ENCODE measurements at regions not wholly inside any gene's neighbourhood (a gene's known extent, or its start where the extent isn't known, plus 50 kb on each side); places are given as distances from the start of the nearest gene placed in this dataset.

DNA sequence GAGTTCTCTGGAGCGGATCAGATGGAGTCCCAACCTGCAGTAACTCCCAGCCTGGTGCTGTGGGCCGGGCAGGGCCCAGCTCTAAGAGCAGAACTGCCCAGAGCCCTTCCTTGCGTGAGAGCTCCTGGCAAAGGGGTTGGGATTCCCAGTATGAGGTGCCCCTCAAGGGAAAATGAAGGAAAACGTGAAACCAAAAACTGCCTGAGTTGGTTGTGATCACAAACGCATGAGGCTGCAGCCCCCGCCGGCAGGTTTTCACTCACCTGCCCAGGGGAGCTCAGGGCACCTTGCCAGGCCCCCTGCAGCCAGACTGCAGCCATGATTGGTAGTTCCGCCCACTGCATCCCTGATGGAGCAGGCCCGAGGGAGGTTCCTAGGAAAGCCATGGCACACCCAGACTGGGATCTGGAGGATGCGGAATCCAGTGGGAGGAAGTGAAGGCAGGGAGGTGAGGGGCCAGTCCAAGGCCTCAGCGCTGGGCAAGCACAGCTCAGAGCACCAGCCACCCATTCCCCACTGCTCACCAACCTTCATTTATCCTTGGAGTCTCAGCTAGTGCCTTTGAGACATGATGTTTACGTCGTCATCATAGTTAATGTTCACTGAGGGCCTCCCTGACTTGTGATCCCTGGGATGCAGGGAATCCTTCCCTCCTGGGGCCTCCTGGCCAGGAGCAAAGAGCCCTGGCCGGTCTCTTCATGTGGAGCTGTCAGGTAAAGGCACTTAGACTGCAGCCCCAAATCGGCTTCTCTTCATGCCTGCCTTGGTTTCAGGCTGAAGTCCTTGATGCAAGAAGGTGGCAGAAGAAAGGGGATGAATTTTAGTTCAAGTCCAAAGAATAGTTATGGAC, 103.2 kb downstream of the INHBB start:
- Histone ChIP-seq H3K27me3 (ENCODE audit: control insufficient read depth in 2 of 2, insufficient read depth in 1 of 2, low read length in 1 of 2) (peaks cover 0 to 17% of the 10 kb centered on the region in 2 donors), H3K4me1 (ENCODE audit: control insufficient read depth in 2 of 2, insufficient read depth in 2 of 2, low read length in 2 of 2) (no peaks in the 10 kb centered on the region), H3K36me3 (ENCODE audit: control insufficient read depth in 2 of 2, insufficient read depth in 2 of 2, low read length in 1 of 2) (no peaks in the 10 kb centered on the region), H3K4me3 (ENCODE audit: low read length in 2 of 2) (no peak overlapping the region), H3K27ac (ENCODE audit: low read depth in 1 of 2, low read length in 1 of 2) (no peak overlapping the region), H3K9me3 (ENCODE audit: control insufficient read depth in 2 of 2, insufficient read depth in 1 of 2, low read length in 1 of 2) (no peaks in the 10 kb centered on the region)
- DNase-seq (ENCODE audit: low read depth in 6 of 9, low spot score in 9 of 9) = no peak
- 94% methylated on average over 15 of the region's 15 CpGs for WGBS

DNA sequence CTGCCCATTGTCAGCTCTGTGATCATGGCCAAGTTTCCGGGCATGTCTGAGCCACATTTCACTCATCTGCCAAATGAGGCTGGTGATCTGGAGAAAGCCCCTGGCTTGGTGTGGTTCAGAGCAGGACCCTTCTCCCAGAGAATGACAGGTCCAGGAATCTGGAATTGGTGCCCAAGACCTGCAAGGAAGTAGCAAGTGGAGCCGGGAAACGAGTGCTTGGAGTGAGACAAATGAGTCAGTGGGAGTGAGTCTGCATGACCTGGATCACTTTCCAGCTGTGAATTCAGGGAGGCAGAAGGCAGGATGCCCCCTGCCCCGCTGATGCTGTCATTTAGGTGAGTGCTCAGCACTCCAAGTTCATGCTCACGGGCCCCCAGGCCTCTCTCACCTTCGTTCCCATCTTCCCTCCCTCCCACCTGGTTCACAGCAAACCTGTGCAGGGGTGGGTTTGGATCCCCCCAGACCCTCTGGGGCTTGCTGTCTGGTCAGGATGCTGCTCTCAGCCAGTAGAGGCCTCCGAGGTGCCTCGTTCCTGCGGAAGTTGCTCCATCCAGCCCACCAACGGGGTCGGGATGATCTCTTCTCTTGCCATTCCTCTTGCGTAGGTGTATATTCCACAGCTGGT, 104.4 kb downstream of the INHBB start:
- no peak for DNase-seq (ENCODE audit: low read depth in 6 of 9, low spot score in 9 of 9)
- Histone ChIP-seq H3K27ac (ENCODE audit: low read depth in 1 of 2, low read length in 1 of 2) (no peak overlapping the region), H3K4me3 (ENCODE audit: low read length in 2 of 2) (no peak overlapping the region), H3K27me3 (ENCODE audit: control insufficient read depth in 2 of 2, insufficient read depth in 1 of 2, low read length in 1 of 2) (peaks cover 0 to 6% of the 10 kb centered on the region in 2 donors), H3K9me3 (ENCODE audit: control insufficient read depth in 2 of 2, insufficient read depth in 1 of 2, low read length in 1 of 2) (no peaks in the 10 kb centered on the region), H3K4me1 (ENCODE audit: control insufficient read depth in 2 of 2, insufficient read depth in 2 of 2, low read length in 2 of 2) (no peaks in the 10 kb centered on the region), H3K36me3 (ENCODE audit: control insufficient read depth in 2 of 2, insufficient read depth in 2 of 2, low read length in 1 of 2) (no peaks in the 10 kb centered on the region)
- 94% methylated on average over 12 of the region's 12 CpGs for WGBS

DNA sequence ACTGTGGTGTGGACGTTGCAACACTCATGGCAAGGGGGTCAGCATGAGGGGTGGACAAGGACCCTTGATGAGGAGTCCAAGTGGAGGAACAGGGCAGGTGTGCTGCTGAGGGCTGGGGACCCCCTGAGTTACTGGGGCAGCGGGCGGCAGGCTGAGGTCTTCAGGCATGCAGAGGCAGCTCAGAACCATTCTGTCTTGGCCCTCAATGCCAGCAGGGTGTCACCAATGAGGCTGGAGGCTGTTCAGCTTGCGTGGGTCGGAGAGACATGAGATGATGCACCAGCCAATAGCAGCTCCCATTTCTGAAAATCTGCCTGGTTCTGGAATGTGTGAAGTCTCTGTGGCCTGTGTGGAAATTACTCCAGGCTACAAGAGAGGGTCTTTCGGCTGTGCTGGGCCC, 105.4 kb downstream of the INHBB start:
- H3K4me3 ChIP-seq (ENCODE audit: low read length in 2 of 2) = no peak overlapping the region
- H3K4me1 ChIP-seq (ENCODE audit: control insufficient read depth in 2 of 2, insufficient read depth in 2 of 2, low read length in 2 of 2) = no peaks in the 10 kb centered on the region
- H3K36me3 ChIP-seq (ENCODE audit: control insufficient read depth in 2 of 2, insufficient read depth in 2 of 2, low read length in 1 of 2) = no peaks in the 10 kb centered on the region
- no peaks in the 10 kb centered on the region for H3K9me3 ChIP-seq (ENCODE audit: control insufficient read depth in 2 of 2, insufficient read depth in 1 of 2, low read length in 1 of 2)
- no peak for DNase-seq (ENCODE audit: low read depth in 6 of 9, low spot score in 9 of 9)
- 95% methylated on average over 6 of the region's 6 CpGs for WGBS
- H3K27me3 ChIP-seq (ENCODE audit: control insufficient read depth in 2 of 2, insufficient read depth in 1 of 2, low read length in 1 of 2) = peaks cover 0 to 5% of the 10 kb centered on the region in 2 donors
- H3K27ac ChIP-seq (ENCODE audit: low read depth in 1 of 2, low read length in 1 of 2) = no peak overlapping the region

DNA sequence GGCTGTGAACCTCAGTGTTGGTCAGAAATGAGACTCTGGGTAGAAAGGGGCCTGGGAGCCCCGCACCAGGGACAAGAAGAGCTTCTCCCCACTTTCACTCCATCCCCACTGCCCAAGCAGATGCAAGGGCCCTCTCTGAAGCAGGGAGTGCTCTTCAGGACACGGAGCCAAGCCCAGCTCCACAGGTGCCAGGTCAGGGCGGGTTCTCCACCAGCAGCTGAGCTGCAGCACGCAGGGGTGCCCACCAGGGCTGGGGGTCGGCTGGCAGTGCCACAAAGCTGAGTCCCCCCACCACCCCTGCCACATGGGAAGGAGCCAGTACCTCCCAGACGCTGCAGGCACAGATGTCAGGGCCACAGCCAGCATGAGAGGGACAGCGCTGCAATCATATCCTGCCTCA, 106.2 kb downstream of the INHBB start:
- peaks cover 0 to 5% of the 10 kb centered on the region in 2 donors for H3K27me3 ChIP-seq (ENCODE audit: control insufficient read depth in 2 of 2, insufficient read depth in 1 of 2, low read length in 1 of 2)
- no peak overlapping the region for H3K27ac ChIP-seq (ENCODE audit: low read depth in 1 of 2, low read length in 1 of 2)
- no peak overlapping the region for H3K4me3 ChIP-seq (ENCODE audit: low read length in 2 of 2)
- no peak for DNase-seq (ENCODE audit: low read depth in 6 of 9, low spot score in 9 of 9)
- no peaks in the 10 kb centered on the region for H3K4me1 ChIP-seq (ENCODE audit: control insufficient read depth in 2 of 2, insufficient read depth in 2 of 2, low read length in 2 of 2)
- no peaks in the 10 kb centered on the region for H3K36me3 ChIP-seq (ENCODE audit: control insufficient read depth in 2 of 2, insufficient read depth in 2 of 2, low read length in 1 of 2)
- H3K9me3 ChIP-seq (ENCODE audit: control insufficient read depth in 2 of 2, insufficient read depth in 1 of 2, low read length in 1 of 2) = no peaks in the 10 kb centered on the region
- 88% methylated on average over 7 of the region's 7 CpGs for WGBS

DNA sequence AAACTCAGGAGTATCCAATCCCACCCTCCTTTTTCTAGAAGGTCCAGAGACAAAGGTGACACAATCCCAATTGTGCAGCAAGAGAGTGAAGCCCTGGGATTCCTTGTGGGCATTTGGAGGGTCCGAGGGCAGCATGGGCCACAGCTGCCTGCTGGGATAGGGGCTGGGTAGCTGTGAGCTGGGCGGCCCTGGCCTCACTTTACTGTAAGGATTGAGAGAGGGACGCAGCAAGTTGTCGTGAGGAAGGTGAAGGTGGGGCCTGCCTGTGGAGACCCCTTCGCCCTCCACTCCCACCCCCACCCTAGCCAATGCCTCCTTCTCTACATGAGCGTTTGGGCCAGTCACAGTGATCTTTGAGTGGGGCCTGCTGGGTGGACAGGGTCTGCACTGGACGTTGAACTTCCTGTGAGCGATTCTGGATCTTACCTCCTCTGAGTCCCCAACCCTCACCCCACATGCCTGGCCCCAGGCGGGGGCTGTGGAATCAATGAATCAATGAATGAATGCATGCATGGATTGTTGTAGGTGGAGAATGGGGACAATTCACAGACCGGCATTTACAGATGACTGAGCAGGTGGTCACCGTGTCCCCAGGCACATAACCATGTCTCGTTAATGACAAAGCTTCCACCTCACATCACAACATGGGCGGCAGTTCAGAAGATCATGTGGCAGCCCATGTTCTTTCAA, 107.2 kb downstream of the INHBB start:
- 95% methylated on average over 13 of the region's 13 CpGs for whole genome bisulfite sequencing
- H3K4me1 ChIP-seq (ENCODE audit: control insufficient read depth in 2 of 2, insufficient read depth in 2 of 2, low read length in 2 of 2) = no peaks in the 10 kb centered on the region
- DNase-seq (ENCODE audit: low read depth in 6 of 9, low spot score in 9 of 9) = no peak
- no peaks in the 10 kb centered on the region for H3K9me3 ChIP-seq (ENCODE audit: control insufficient read depth in 2 of 2, insufficient read depth in 1 of 2, low read length in 1 of 2)
- no peak overlapping the region for H3K4me3 ChIP-seq (ENCODE audit: low read length in 2 of 2)
- no peaks in the 10 kb centered on the region for H3K36me3 ChIP-seq (ENCODE audit: control insufficient read depth in 2 of 2, insufficient read depth in 2 of 2, low read length in 1 of 2)
- H3K27ac ChIP-seq (ENCODE audit: low read depth in 1 of 2, low read length in 1 of 2) = no peak overlapping the region
- H3K27me3 ChIP-seq (ENCODE audit: control insufficient read depth in 2 of 2, insufficient read depth in 1 of 2, low read length in 1 of 2) = no peaks in the 10 kb centered on the region

- Histone ChIP-seq H3K36me3 (ENCODE audit: control insufficient read depth in 2 of 2, insufficient read depth in 2 of 2, low read length in 1 of 2) (no peaks in the 10 kb centered on the region), H3K4me1 (ENCODE audit: control insufficient read depth in 2 of 2, insufficient read depth in 2 of 2, low read length in 2 of 2) (no peaks in the 10 kb centered on the region), H3K27ac (ENCODE audit: low read depth in 1 of 2, low read length in 1 of 2) (no peak overlapping the region), H3K9me3 (ENCODE audit: control insufficient read depth in 2 of 2, insufficient read depth in 1 of 2, low read length in 1 of 2) (no peaks in the 10 kb centered on the region), H3K27me3 (ENCODE audit: control insufficient read depth in 2 of 2, insufficient read depth in 1 of 2, low read length in 1 of 2) (no peaks in the 10 kb centered on the region), H3K4me3 (ENCODE audit: low read length in 2 of 2) (no peak overlapping the region)
- 92% methylated on average over 3 of the region's 3 CpGs for WGBS
- DNase-seq (ENCODE audit: low read depth in 6 of 9, low spot score in 9 of 9) = no peak
Measured at GRCh38 chr2:120453635-120453998, 107.7 kb downstream of the INHBB start.

DNA sequence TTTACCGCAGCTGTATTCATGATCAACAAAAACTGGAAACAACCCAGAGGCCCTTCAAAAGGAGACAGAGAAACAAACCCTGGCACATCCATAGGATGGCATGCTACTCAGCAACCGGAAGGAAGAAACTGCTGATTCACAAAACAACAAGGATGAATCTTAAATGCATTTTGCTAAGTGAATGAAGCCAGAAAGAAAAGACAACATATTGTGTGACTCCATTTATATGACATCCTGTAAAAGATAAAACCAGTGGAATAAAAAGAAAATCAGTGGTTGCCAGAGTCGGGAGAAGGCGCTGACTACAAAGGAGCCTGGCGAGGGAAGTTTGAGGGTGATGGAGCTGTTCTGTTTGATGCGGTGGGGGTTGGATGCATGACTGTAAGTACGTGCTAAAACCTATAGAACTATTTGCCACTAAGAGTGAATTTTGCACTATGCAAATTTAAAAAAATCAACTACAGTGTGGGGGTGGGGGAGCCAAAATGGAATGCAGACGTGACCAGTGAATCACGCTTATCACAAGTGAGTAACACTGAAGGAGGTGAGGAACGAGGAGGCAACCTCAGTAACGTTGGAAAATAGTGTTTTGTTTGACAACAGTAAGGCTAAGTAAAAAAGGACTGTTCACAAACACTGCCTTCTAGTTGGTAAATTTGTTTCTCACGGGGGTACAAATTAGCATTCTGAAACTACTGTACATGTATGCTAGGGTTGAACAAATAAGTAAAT, 108.9 kb downstream of the INHBB start:
- Histone ChIP-seq H3K9me3 (ENCODE audit: control insufficient read depth in 2 of 2, insufficient read depth in 1 of 2, low read length in 1 of 2) (no peaks in the 10 kb centered on the region), H3K27me3 (ENCODE audit: control insufficient read depth in 2 of 2, insufficient read depth in 1 of 2, low read length in 1 of 2) (no peaks in the 10 kb centered on the region), H3K4me1 (ENCODE audit: control insufficient read depth in 2 of 2, insufficient read depth in 2 of 2, low read length in 2 of 2) (no peaks in the 10 kb centered on the region), H3K36me3 (ENCODE audit: control insufficient read depth in 2 of 2, insufficient read depth in 2 of 2, low read length in 1 of 2) (no peaks in the 10 kb centered on the region), H3K4me3 (ENCODE audit: low read length in 2 of 2) (no peak overlapping the region), H3K27ac (ENCODE audit: low read depth in 1 of 2, low read length in 1 of 2) (no peak overlapping the region)
- no peak for DNase-seq (ENCODE audit: low read depth in 6 of 9, low spot score in 9 of 9)
- 90% methylated on average over 12 of the region's 12 CpGs for WGBS

DNA sequence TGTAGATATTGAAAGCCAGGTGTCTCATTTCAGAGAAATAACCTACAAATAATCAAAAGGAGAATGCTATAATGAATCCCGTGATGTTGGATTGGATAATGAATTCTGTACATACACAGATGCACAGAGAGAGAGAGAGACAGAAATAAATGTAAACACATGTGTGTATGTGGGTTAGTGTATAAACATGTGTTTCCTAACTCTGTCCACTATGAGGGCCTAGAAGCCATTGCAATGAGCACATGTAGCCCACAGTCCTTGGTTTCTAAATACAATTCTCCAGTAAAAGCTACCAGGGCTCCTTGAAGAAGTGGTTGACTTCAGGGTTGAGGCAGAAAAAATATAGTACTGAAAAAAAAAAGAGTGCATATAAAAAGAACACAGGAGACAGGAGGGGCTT, 109.5 kb downstream of the INHBB start:
- no peak for DNase-seq (ENCODE audit: low read depth in 6 of 9, low spot score in 9 of 9)
- Histone ChIP-seq H3K27ac (ENCODE audit: low read depth in 1 of 2, low read length in 1 of 2) (no peak overlapping the region), H3K9me3 (ENCODE audit: control insufficient read depth in 2 of 2, insufficient read depth in 1 of 2, low read length in 1 of 2) (no peaks in the 10 kb centered on the region), H3K4me1 (ENCODE audit: control insufficient read depth in 2 of 2, insufficient read depth in 2 of 2, low read length in 2 of 2) (no peaks in the 10 kb centered on the region), H3K27me3 (ENCODE audit: control insufficient read depth in 2 of 2, insufficient read depth in 1 of 2, low read length in 1 of 2) (no peaks in the 10 kb centered on the region), H3K36me3 (ENCODE audit: control insufficient read depth in 2 of 2, insufficient read depth in 2 of 2, low read length in 1 of 2) (no peaks in the 10 kb centered on the region), H3K4me3 (ENCODE audit: low read length in 2 of 2) (no peak overlapping the region)
- whole genome bisulfite sequencing = 94% methylated on average over 1 of the region's 1 CpG

GRCh38 chr2:120456867-120457266, 110.9 kb downstream of the INHBB start:
- Histone ChIP-seq H3K9me3 (ENCODE audit: control insufficient read depth in 2 of 2, insufficient read depth in 1 of 2, low read length in 1 of 2) (no peaks in the 10 kb centered on the region), H3K36me3 (ENCODE audit: control insufficient read depth in 2 of 2, insufficient read depth in 2 of 2, low read length in 1 of 2) (no peaks in the 10 kb centered on the region), H3K27me3 (ENCODE audit: control insufficient read depth in 2 of 2, insufficient read depth in 1 of 2, low read length in 1 of 2) (no peaks in the 10 kb centered on the region), H3K4me1 (ENCODE audit: control insufficient read depth in 2 of 2, insufficient read depth in 2 of 2, low read length in 2 of 2) (no peaks in the 10 kb centered on the region), H3K4me3 (ENCODE audit: low read length in 2 of 2) (no peak overlapping the region), H3K27ac (ENCODE audit: low read depth in 1 of 2, low read length in 1 of 2) (no peak overlapping the region)
- 98% methylated on average over 1 of the region's 1 CpG for whole genome bisulfite sequencing
- no peak for DNase-seq (ENCODE audit: low read depth in 6 of 9, low spot score in 9 of 9)
